ENCODE measurements at regions not wholly inside any gene's neighbourhood (a gene's known extent, or its start where the extent isn't known, plus 50 kb on each side); places are given as distances from the start of the nearest gene placed in this dataset.

- DNase-seq (ENCODE audit: low read depth) = no peak
These were observed 861.1 kb downstream of the DHX35 start for GRCh38 chr20:39823224-39823623.

GRCh38 chr20:39822667-39823066 is 860.5 kb downstream of the DHX35 start:
- no peak for DNase-seq (ENCODE audit: low read depth)

GRCh38 chr20:39813190-39813829 is 851.2 kb downstream of the DHX35 start:
- DNase-seq (ENCODE audit: low read depth) = no peak

GRCh38 chr20:39812116-39812515 is 850.0 kb downstream of the DHX35 start:
- no peak for DNase-seq (ENCODE audit: low read depth)

- no peak for DNase-seq (ENCODE audit: low read depth)
These were observed 848.2 kb downstream of the DHX35 start for GRCh38 chr20:39810309-39810708.

- DNase-seq (ENCODE audit: low read depth) = no peak
These were observed 846.5 kb downstream of the DHX35 start for GRCh38 chr20:39808613-39809012.

- DNase-seq (ENCODE audit: low read depth) = peak; percentile 49
These were observed 838.4 kb downstream of the DHX35 start for GRCh38 chr20:39800548-39800947.

DNA sequence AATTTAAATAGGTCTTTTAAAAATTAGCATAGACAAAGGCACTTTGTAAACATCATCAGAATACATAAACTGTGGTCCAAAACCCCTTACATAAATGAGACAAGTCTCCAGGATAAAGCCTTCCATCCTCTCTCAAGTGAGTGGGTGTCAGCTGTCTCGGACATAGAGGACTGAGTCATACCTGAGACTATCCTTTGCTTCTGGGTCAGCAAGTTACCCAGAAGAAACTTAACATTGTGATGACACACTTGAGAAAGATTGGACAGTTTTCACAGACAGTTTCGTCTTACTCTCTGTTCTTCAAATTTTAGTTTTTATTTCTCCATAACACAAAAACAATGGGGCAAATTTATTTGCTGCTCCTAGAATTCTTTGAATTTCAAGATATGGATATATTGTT is 838.0 kb downstream of the DHX35 start:
- no peak for DNase-seq (ENCODE audit: low read depth)

DNA sequence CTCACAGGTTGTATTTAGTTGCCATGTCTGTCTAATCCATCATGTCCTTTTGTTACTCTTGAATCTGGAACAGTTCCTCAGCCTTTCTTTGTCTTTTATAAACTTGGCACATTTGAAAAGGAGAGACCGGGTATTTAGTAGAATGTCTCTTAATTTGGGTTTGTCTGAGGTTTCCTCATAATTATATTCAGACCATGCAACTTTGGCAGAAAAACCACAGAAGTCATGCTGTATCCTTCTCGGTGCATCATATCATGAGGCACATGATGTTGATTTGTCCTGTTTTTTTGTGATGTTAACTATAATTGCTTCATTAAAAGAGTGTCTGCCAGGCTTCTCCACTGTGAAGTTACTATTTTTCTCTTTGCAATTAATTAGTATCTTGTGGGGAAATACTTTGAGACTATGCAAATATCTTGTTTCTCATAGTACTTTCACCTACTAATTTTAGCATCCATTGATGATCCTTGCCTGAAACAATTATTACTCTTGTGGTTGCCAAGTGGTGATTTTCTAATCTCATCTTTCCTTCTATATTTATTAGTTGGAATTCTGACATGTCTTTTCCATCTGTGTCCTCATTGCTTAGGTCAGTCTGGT is 837.3 kb downstream of the DHX35 start:
- no peak for DNase-seq (ENCODE audit: low read depth)

DNA sequence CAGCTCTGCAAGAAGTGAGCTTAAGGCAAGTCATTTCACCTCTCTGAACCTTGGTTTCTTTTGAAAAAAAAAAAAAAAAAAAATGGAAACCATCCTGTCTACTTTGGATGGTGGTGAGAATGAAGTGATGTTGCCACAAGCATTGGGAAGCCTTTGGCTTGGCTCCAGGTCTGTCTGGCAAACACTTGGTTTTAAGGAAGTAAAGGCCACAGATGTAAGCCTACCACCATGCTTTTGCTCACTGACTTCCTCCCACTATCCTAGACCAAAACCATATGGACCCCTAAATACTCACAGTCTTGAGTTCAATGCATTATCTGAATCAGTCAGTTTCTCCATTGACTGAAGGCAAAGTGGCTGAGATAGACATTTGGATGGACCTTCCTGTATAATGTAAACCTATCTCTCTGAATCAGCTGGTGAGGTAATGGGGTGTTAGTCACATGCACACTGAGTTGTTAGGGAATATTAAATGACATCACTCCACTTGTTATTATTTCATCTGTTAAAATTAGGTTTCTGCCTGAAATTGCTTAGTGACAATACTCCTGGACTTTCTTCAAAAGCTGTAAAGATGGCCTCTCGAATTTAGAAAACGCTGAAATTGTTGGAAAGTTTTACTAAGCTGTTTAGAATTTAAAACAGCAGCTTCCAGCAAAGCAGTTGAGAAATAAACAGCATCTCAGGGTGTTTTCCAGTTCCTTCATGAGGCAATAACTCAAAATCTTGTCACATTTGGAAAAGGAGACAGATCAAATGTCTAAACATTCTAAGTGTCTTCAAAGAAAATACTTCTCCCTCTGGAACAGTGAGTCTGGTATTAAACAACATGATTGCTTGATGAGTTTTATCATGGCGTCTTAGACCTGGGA is 833.5 kb downstream of the DHX35 start:
- no peak for DNase-seq (ENCODE audit: low read depth)

- no peak for DNase-seq (ENCODE audit: low read depth)
These were observed 830.2 kb downstream of the DHX35 start for GRCh38 chr20:39792334-39792733.

DNA sequence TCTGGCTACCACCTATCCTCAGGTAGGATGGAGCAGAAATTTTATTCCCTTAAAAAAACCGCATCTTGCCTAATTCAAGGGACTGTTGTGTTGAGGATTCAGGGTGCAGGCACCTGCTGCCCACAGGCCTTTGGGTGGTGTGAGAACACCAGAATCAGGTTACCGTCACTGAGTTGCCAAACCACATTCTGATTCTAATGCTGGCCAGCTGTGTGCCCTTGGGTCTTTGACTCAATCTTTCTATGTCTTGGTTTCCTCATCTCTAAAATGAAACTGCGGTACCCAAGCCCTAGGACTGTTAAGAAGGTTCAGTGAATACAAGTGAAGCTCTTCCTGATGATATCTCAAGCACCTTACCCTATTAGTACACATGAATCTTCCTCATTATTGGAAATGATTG is 827.3 kb downstream of the DHX35 start:
- no peak for DNase-seq (ENCODE audit: low read depth)

- DNase-seq (ENCODE audit: low read depth) = no peak
These were observed 823.2 kb downstream of the DHX35 start for GRCh38 chr20:39785252-39785917.

- no peak for DNase-seq (ENCODE audit: low read depth)
These were observed 822.5 kb downstream of the DHX35 start for GRCh38 chr20:39784693-39785092.

DNA sequence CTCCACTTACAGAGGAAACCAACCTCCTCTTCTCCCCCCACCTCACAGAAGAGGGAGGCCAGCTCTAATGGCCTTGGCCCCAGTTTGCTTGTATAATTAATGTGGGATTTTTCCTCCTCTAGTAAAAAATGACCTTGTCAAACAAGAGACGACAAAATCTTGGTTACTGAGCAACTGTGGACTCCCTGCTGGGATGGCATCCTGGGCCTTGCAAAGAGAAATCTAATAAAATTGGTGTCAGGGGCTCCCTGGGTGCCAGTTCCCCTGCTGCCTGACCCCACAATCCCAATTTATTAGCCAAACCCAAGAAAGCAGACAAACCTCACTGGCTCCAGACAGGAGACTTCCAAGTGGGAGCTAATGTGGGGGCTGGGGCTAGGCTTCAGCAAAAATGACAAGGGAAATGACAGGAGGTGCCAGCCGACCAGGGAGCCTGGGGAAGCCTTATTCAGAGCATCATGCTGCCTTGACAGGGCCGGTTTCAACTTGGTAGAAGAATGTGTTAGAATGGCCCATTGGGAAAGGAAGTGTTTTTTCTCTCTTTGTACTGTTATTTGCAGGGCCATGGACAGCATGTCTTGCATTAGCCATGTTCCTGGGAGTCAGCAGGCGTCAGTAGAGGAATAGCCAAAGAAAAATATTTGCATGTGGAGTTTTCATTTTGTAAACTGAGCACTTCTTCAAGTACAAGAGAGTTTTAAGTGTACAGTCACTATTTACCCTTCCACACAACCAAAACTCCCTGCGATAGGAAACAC is 816.9 kb downstream of the DHX35 start:
- DNase-seq (ENCODE audit: low read depth) = no peak

DNA sequence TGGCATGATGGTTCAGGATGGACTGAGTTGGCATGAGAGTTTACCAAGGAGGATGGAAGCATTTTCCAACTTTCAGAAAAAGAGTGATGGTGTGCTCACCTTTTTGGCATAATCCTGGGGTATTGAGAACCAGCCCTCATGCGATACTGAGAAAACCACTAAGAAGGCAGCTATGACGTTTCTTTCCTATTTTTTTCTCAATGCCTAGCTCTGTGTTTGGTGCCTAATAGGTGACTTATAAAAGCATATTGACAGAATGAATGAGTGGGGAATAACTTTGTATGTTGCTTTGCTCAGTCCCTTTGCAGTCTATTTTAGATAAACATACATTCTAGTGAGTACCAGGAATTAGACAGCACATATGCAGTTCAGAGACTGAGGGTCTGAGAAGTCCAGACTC is 816.3 kb downstream of the DHX35 start:
- no peak for DNase-seq (ENCODE audit: low read depth)

DNA sequence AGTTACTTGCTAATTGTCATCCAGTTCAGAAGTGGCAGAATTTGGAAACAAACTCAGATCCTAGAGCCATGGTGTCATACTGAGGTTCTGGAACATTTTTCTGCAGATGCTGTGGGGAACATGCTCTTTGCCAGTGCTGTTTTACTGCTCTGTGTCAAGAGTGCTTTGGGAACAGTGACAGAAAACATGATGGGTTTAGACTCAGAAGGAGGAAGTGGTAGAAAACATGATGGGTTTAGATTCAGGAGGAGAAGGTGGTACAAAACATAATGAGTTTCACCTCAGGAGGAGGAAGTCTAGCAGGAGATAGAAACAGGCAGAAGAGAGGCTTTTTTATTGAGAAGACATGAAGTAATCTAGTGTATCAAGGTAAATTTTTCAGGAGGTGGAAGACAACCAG is 815.5 kb downstream of the DHX35 start:
- no peak for DNase-seq (ENCODE audit: low read depth)

DNA sequence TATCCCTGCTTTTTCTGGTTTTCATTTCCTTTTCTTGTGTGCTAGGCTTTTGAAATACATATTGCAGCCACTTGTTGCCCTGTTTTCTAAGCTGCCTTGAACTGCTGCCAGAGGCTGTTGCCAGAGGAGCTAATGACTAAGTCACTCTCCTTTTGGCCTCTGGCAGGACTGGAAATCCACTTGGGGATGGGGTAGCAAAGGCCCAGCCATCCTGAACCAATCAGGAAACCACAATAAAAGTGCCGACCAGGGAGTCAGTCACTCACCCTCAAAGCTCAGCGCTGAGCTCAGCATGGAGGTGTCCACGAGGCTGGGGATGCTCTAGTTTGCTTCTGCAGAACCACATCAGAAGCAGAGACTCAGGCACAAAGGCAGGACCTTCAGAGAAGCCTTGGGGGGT is 813.0 kb downstream of the DHX35 start:
- DNase-seq (ENCODE audit: low read depth) = peak; percentile 89

DNA sequence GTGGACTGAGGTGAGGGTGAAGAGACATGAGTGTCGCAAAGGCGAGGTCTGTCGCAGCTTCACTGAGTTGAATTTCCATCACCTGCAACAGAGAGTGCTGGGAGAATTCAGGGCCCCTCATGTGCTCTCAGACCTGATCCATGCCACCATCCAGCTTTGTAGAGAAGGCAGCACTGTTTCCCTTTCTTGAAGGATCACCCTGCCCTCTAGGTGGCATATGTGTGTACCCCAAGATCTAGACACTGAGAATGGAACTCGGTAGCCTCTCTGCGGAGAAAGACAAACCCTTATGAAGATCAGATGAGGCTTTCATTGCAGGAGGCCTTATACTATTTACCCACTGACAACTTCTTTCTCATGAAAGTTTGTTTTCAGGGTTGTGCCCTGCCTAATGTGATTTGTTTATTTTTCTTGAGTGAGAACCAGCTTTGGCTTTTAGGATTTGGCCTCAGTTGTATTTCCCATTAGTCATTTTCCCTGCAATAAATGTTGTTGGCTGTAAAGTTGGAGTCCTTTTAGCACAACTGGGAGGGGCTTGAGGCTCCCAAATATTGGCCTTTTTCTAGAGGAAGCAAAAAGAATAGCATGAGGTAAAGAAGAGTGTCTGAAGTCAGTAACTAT is 811.3 kb downstream of the DHX35 start:
- DNase-seq (ENCODE audit: low read depth) = no peak

DNA sequence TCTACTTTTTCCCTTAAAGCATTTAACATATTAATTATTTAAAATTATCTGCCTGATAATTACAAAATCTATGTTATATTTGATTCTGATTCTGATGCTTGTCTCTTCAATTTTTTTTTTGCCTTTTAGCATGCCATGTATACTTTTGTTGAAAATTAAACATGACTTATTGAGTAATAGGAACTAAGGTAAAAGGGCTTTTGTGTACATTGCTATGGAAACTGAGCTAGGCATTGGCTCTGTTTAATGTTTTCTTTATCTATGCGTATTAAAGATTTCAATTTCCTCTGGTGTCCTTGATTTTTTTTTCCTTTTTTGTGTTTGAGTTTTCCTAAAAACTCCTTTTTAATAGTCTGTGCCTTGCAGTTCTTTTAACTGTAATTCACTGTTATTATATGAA is 805.2 kb downstream of the DHX35 start:
- no peak for DNase-seq (ENCODE audit: low read depth)

DNA sequence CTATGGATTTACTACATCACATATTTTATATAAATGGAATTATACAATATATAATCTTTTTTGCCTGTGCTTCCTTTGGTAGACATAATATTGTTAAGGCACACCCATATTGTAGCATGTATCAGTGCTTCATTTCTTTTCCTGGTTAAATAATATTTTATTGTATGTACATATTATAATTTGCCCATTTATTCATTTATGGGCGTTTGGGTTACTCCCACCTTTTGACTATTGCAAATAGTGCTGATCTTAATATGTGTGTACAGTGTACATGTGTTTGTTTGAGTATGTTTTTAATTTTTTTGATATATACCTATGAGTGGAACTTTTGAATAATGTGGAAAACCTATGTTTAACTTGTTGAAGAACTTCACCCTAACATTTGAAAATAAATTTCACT is 804.2 kb downstream of the DHX35 start:
- DNase-seq (ENCODE audit: low read depth) = no peak

DNA sequence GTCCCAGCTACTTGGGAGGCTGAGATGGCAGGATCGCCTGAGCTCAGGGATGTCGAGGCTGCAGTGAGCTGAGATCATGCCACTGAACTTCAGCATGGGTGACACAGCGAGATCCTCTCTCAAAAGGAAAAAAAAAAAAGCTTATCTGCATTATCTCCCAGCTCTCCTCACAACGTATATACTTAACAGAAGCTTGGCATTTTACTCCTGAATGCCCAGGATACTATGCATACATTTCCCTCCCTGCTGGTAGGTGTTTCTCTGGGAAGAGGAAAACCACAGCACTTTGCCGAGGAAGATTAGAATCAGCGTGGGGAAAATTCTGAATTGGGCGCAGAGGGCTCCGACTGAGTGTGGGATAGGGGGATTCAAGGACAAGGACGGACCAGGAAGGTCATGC is 800.6 kb downstream of the DHX35 start:
- DNase-seq (ENCODE audit: low read depth) = no peak

Measured in fibroblast of the conjunctiva (primary cell).